Retinal pigment epithelial cell (primary cell): ENCODE measurements at regions not wholly inside any gene's neighbourhood (a gene's known extent, or its start where the extent isn't known, plus 50 kb on each side); places are given as distances from the start of the nearest gene placed in this dataset.

ENCODE experiments used
- DNase-seq: peaks from one replicate; pipeline ENCODE4 v3.0.0-alpha.2; 2010; ENCODE audit warnings: low read depth
- H3K4me3 ChIP-seq: 2 replicates; pipeline ENCODE4 v1.5.1; 2011; ENCODE audit warnings: mild to moderate bottlenecking, low read length, control low read depth, moderate library complexity
- TF ChIP-seq, protein P1 (sequence below): conservative IDR thresholded peaks from 2 replicates; pipeline ENCODE4 v1.5.1; 2011; ENCODE audit warnings: low read depth, low read length, control low read depth, inconsistent platforms

DNA sequence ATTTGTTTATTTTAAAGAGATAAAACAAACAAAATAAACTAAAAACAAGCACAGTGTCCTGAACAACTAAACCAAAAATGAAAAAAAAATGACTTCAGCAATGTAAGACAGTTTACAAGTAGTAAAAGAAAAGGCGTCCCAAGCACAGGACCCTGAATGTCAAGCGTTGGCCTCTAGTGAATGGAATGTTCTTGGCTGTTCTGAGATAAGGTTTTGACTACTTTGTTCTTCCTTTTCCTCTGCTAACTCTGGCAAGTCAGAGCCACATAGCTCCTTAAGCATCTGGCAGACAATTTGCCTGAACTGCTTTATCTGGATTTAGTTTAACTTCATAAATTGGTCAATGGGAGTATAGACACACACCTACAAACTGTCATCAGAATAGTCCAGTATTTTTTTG is 655.2 kb downstream of the ANXA1 start:
- TF ChIP-seq, protein P1, sequence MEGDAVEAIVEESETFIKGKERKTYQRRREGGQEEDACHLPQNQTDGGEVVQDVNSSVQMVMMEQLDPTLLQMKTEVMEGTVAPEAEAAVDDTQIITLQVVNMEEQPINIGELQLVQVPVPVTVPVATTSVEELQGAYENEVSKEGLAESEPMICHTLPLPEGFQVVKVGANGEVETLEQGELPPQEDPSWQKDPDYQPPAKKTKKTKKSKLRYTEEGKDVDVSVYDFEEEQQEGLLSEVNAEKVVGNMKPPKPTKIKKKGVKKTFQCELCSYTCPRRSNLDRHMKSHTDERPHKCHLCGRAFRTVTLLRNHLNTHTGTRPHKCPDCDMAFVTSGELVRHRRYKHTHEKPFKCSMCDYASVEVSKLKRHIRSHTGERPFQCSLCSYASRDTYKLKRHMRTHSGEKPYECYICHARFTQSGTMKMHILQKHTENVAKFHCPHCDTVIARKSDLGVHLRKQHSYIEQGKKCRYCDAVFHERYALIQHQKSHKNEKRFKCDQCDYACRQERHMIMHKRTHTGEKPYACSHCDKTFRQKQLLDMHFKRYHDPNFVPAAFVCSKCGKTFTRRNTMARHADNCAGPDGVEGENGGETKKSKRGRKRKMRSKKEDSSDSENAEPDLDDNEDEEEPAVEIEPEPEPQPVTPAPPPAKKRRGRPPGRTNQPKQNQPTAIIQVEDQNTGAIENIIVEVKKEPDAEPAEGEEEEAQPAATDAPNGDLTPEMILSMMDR: no peak
- H3K4me3 ChIP-seq: no peak overlapping the region
- DNase-seq: no peak

DNA sequence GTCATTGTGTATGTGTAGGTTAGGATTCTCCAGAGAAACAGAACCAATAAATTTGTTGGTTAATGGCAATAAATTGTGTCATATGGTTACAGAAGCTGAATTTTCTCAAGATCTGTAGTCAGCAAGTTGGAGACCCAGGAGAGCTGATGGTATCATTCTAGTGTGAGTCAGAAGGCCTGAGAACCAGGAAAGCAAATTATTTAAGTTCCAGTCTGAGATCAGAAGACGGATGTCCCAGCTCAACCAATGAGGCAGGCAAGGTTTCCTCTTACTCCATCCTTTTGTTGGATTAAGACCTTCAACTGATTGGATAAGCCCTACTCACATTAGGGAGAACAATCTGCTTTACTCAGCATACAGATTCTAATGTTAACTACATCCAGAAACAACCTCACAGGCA is 656.3 kb downstream of the ANXA1 start:
- H3K4me3 ChIP-seq: no peak overlapping the region
- TF ChIP-seq, protein P1: no peak
- DNase-seq: no peak

DNA sequence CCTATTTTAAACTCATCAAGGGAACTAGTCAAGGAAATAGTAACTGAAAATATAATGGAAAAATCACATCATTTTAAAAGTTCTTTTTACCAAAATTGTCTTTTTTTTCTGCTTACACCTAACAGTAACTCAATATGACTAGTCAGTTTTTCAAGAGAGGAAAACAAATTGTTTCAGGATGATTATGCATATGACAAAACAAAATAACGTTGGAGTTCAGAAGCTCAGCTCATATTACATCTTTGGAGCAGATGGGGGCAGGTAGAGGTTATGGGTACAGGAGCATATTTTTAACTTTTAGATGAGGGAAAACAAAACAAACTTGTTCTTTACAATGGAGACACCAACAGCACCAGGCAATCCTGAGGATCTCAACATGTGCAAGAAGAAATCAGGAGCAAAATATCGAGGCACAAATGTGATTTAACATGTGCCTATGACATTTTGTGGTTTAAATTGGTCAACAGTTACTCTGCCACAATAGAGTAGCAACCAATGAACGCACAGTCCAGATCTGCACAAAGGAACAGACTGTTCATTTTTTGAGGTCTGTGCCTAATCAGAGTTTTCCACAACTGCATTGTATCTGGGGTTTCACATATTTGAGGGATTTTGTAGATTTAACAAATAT is 659.0 kb downstream of the ANXA1 start:
- no peak overlapping the region for H3K4me3 ChIP-seq
- TF ChIP-seq, protein P1: no peak
- no peak for DNase-seq

DNA sequence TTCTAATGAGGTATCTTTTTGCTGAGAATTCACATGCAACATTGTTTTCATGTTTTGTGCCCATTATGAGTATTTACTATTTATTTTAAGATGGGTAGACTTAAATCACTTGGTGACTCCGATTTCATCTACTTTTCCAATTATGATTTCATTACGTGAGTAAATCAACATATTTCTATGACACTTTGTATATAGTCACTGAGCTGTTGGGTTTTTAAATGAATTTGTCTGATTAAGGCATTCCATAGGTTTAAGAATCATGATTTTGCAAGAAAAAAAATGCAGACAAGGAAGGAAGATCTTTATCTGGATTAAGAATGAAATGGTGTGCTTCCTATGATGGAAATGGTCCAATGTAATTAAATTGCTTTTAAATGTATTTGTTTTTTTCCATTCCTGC is 661.9 kb downstream of the ANXA1 start:
- peak; percentile 58 for DNase-seq
- TF ChIP-seq, protein P1: no peak
- H3K4me3 ChIP-seq: no peak overlapping the region

DNA sequence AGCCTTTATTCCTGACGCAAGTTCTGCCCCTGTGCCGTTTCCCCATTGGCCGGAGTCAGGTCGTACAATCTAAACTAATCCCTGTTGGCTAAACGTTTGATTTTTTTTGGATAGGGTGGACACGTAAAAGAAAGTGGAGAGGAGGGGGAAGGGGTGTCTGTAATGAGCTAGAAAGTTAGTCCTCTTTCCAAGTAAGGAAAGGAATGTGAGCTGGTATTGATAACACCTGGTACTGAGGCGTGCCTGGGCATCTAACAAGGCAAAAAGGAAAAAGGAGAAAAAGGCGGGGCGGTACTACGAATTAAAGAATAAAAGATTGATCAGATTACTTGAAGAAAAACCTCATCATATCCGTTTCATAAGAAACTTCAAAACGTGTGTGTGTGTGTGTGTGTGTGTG is 665.2 kb downstream of the ANXA1 start:
- no peak overlapping the region for H3K4me3 ChIP-seq
- no peak for DNase-seq
- TF ChIP-seq, protein P1: no peak

DNA sequence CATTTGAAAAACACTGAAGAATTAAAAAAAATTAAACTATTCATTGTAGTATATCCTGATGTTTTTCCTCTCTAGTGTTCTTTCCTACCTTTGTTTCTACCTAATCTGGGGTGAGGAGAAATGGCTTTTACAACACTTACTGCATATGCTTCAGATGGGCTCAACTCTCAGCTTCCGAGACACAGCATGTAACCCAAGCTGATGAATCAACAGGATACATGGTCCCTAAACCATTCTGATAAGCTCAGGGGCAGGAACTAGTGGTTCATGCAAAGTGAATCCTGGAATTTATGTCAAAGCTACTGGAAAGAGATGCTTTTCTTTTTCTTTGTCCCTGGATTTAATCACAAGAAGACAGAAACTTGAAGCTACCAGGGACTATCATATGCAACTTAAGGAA is 672.5 kb upstream of the RORB start:
- DNase-seq: no peak
- TF ChIP-seq, protein P1: no peak
- no peak overlapping the region for H3K4me3 ChIP-seq

DNA sequence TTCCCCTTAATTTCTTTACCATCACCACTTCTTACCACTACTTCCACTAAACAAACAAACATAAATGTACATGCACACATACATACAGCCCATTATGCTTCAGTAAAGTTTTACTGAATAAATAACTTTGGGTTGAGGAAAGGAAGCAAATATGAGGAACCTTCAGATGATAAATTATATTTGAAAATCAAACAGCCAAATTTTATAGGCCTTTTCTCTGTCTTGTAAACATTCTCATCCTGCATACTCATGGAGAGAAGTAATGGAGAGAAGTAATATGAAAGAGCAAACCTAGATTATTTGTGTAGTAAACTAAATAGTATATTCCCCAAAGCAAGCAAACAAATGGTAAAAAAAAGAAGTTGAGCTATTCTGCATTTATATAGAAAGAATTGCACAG is 658.3 kb upstream of the RORB start:
- no peak for DNase-seq
- no peak overlapping the region for H3K4me3 ChIP-seq
- TF ChIP-seq, protein P1: no peak
